ENCODE measurements at regions not wholly inside any gene's neighbourhood (a gene's known extent, or its start where the extent isn't known, plus 50 kb on each side); places are given as distances from the start of the nearest gene placed in this dataset.
"Not testable (repeated sequence)": the region's sequence is repeated elsewhere in the genome, so short reads cannot be mapped to it uniquely, and the experiment has no call there.

DNA sequence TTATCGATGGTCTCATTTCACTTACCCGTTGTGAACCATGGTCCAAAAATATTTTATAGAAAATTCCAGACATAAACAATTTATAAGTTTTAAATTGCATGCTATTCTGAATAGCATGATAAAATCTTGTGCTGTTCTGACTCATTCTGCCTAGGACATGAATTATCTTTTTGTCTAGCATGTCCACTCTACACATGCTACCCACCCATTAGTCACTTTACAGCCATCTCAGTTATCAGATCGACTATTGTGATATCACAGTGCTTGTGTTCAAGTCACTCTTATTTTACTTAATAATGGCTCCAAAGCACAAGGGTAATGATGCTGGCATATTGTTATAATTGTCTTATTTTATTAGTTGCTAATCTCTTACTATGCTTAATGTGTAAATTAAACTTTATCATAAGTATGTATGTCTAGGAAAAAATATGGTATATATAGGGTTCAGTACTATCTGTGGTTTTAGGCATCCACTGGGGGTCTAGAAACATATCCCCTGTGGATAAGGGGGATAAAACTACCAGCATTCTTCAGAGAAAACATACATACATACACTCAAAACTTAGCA lies 252.0 kb upstream of the HTR1E start:
- no peak for DNase-seq (ENCODE audit: low read depth, low spot score)
- in situ Hi-C loops (cut with HindIII; ENCODE audit: low pct_unique_long_range_greater_than_20kb, low sequenced_read_pairs) = no loop called here

DNA sequence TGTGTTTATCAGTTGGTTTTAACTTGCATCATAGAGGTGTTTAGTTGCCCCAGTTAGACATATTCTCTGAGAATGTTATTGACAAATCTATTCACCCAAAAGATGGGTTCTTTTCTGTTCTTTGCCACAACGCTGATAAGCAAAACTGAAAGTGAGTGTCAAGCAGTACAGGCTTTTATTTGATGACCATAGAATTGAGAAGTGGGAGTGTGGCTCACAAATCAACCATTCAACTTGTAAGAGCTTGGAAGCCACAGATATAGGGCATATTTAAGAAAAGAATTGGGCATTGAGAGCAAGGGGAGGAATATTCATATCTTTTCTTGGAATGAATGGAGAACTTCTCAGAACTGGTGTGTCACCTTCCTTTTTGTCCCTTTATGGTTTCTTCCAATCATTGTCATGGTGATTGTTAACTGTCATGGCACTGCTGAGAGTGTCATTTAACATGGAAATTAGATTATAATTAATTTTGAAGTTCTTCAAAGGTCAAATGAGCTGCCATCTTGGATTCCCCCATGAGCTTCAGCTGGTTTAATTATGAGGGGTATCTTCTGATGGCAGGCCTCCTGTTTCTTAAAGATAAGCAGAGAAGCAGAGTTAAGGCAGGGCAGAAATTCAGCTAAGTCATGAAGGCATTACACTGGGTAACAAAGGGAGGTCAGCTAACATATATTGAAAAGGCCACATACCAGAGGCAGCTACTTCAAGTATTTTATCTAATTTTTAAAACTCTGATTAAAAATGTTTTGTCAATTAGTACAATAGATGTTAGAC lies 254.0 kb upstream of the HTR1E start:
- no peak for DNase-seq (ENCODE audit: low read depth, low spot score)
- in situ Hi-C loops (cut with HindIII; ENCODE audit: low pct_unique_long_range_greater_than_20kb, low sequenced_read_pairs) = no loop called here

DNA sequence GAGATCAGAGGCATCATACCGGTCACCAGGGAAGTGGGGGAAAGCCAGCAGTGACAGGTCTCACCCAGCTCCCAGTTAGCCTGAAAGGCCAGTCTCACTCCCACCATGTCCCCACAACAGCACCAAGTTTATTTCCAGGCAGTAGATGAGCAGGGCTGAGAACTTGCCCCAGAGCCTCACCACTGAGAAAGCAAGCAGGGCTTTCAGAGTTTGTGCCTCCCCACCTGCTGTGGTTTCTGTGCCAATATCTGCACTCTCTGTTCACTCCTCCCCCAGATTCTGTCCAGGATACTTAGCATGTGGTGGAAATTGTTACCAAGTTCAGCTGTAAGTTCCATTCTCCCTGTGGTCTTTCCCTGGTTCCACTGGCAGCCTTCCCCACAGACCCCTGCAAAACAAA lies 255.0 kb upstream of the HTR1E start:
- no peak for DNase-seq (ENCODE audit: low read depth, low spot score)
- in situ Hi-C loops (cut with HindIII; ENCODE audit: low pct_unique_long_range_greater_than_20kb, low sequenced_read_pairs) = no loop called here

DNA sequence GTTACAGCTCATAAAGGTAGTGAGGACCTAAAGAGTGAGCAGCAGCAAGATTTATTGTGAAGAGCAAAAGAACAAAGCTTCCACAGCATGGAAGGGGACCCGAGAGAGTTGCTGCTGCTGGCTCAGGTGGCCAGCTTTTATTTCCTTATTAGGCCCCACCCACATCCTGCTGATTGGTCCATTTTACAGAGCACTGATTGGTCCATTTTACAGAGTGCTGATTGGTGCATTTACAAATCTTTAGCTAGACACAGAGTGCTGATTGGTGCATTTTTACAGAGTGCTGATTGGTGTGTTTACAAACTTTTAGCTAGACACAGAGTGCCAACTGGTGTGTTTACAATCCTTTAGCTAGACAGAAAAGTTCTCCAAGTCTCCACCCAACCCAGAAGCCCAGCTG lies 256.2 kb upstream of the HTR1E start:
- in situ Hi-C loops (cut with HindIII; ENCODE audit: low pct_unique_long_range_greater_than_20kb, low sequenced_read_pairs); DNase-seq (ENCODE audit: low read depth, low spot score): not testable (repeated sequence)

DNA sequence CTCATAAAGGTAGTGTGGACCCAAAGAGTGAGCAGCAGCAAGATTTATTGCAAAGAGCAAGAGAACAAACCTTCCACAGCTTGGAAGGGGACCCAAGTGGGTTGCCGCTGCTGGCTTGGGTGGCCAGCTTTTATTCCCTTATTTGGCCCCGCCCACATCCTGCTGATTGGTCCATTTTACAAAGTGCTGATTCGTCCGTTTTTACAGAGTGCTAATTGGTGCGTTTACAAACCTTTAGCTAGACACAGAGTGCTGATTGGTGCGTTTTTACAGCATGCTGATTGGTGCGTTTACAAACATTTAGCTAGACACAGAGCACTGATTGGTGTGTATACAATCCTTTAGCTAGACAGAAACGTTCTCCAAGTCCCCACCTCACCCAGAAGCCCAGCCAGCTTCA lies 265.2 kb upstream of the HTR1E start:
- in situ Hi-C loops (cut with HindIII; ENCODE audit: low pct_unique_long_range_greater_than_20kb, low sequenced_read_pairs); DNase-seq (ENCODE audit: low read depth, low spot score): not testable (repeated sequence)

DNA sequence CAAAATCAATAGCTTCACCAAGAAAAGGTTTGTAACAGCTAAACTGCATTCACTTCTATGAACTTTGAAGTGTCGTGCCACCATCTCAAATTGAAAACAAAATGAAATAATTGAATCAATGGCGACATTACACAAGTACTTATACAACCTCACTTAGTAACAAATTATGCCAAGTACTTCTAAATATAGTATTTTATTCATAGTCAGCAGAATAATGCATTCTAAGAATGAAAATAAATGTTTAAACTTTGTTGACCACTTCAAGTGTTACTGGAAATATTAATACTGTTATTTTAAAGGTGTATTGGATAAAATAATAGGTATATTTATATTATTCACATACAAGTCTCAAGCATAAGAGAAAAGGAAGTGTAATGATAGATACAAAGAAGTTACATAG lies 280.1 kb upstream of the HTR1E start:
- in situ Hi-C loops (cut with HindIII; ENCODE audit: low pct_unique_long_range_greater_than_20kb, low sequenced_read_pairs) = no loop called here
- no peak for DNase-seq (ENCODE audit: low read depth, low spot score)

DNA sequence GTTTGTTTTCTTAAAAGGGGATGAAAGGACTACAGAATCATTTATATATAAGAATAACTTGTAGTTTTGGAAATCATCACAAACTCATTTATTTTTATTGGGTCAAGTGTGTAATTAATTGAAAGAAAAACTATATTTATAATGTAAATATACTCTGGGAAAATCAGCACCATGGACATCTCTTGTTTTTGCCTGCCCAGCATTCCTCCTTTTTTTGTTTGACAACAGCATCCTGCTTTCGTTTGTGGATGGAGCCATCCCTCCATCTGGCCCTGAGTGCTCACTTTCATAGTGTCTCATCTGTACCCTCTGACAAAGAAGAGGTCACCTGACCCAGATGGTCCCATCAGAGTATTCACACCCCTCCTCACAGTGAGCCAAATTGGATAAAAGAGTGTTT lies 308.2 kb upstream of the HTR1E start:
- in situ Hi-C loops (cut with HindIII; ENCODE audit: low pct_unique_long_range_greater_than_20kb, low sequenced_read_pairs) = no loop called here
- no peak for DNase-seq (ENCODE audit: low read depth, low spot score)

DNA sequence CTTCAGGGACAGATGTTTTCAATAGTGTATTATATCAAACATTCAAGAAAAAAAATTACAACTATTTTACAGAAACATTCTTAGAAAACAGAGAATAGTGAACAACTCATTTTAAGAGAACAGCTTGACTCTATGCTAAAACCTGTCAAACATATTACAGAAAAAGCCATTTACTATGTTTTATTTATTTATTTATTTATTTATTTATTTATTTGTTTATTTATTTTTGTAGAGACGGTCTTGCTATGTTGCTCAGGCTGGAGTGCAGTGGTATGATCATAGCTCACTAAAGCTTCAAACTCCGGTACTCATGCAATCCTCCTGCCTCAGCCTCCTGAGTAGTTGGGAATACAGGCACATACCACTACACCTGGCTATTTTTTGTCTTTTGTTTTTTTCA lies 317.9 kb upstream of the HTR1E start:
- in situ Hi-C loops (cut with HindIII; ENCODE audit: low pct_unique_long_range_greater_than_20kb, low sequenced_read_pairs) = no loop called here
- no peak for DNase-seq (ENCODE audit: low read depth, low spot score)

DNA sequence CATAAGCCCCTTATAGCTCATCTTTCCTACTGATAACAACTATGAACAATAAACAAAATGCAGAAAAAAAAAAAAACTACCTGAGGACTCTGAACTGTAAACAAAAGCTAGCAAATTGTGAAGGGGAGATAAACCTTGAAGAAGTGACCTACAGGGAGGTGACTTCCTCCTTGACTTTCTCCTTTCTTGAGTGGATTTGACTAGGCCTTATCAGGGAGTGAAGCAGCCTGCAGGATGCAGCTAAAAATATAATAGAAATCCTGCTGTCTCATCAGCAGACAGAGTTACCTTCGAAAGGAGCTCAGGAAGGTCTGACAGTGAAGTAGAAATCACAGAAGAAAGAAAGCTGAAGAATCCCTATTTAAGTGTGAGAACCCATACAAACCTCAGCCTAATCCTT lies 322.0 kb upstream of the HTR1E start:
- no peak for DNase-seq (ENCODE audit: low read depth, low spot score)
- in situ Hi-C loops (cut with HindIII; ENCODE audit: low pct_unique_long_range_greater_than_20kb, low sequenced_read_pairs) = no loop called here

DNA sequence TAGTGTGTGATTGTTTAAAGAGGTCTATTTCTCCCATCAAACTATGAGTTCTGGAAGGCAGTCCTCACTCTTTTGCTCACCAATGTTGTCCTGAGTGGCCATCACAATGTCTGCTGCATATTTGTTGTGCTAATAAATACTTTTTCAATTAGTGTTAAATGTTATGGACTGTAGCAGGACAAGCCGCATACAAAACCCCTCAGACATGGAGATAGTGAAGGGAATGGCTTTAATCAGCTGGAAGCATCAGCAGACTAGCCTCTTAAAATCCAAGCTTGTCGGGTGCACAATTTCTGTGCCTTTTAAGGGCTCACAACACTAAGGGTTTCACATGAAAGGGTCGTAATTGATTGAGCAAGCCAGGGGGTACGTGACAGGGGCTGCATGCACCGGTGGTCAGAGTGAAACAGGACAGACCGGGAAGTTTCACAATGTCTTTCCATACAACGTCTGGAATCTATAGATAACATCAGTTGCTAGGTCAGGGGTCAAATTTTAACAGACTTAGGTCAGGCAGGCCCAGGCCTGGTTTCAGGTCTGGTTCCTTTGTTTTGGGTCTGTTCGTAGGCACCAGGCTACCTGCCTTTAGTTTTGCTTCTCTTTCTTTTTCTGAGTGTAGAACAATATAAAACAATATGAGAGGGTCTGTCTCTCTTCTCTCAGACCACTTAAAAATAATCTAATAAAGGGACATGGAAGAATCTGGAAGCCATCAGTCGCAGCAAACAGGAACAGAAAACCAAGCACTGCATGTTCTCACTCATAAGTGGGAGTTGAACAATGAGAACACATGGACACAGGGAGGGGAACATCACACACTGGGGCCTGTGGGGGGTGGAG lies 327.6 kb upstream of the HTR1E start:
- in situ Hi-C loops (cut with HindIII; ENCODE audit: low pct_unique_long_range_greater_than_20kb, low sequenced_read_pairs) = no loop called here
- DNase-seq (ENCODE audit: low read depth, low spot score) = no peak

DNA sequence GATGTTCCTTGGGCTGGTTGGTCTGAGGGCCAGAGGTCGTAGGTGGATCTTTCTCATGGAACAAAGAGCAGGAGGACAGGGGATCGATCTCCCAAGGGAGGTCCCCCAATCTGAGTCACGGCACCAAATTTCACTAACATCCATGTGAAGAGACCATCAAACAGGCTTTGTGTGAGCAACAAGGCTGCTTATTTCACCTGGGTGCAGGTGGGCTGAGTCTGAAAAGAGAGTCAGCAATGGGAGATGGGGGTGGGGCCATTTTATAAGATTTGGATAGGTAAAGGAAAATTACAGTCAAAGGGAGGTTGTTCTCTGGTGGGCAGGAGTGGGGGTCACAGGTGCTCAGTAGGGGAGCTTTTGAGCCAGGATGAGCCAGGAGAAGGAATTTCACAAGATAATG lies 334.0 kb upstream of the HTR1E start:
- DNase-seq (ENCODE audit: low read depth, low spot score); in situ Hi-C loops (cut with HindIII; ENCODE audit: low pct_unique_long_range_greater_than_20kb, low sequenced_read_pairs): not testable (repeated sequence)

DNA sequence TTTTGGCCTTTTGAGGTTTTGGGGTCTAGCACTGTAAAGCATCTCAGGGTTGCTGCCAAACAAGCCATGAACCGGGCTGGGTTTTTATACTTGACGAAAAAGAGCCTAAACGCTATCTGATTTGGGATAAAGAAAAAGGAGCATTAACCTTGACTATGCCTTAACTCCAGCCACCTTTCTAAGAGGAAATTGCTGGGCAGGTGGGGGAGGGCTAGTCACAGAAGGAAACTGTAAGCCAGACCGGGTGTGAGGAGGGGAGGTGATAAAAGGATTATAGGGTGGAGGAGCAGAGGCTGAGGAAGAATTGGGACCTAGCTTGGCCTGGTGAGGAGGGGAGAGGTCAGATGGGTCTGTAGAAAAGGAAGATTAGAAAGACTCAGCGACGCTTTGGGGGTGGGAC lies 335.2 kb upstream of the HTR1E start:
- DNase-seq (ENCODE audit: low read depth, low spot score); in situ Hi-C loops (cut with HindIII; ENCODE audit: low pct_unique_long_range_greater_than_20kb, low sequenced_read_pairs): not testable (repeated sequence)

DNA sequence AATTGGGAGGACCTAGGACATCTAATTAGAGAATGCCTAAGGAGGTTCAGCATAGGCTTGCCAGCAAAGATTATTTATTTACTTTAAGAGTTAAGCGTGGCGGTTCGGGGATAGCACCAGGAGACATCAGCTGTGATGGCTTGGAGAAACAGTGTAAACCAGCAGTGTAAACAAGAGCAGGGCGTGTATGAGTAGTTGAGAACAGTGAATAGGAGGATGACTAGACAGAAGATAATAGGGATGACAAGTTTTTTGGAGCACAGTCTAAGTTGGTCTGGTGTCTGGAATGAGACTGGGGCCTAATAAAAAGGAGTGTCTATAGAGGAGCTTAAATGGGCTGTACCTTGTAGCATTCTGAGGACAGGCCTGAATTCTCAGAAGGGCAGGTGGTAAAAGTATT lies 338.4 kb upstream of the HTR1E start:
- DNase-seq (ENCODE audit: low read depth, low spot score); in situ Hi-C loops (cut with HindIII; ENCODE audit: low pct_unique_long_range_greater_than_20kb, low sequenced_read_pairs): not testable (repeated sequence)

DNA sequence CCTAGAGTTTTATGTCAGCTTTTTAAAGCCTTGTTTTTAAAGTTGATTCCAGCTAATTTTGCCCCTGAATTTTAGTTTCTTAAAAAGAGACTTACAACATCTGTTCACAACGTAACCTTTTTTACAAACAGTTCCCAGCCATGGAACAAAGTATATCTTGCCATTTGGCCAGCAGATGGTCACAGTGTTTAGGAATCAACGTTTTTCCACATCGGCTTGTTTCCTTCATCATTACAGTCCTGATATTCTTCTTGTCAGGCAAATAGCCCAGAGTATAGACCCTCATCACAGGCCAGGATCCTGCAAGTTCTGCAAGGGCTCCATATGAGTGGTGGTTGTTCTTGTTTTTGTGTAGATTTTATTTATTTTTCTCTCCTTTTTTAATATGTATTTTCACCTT lies 341.7 kb upstream of the HTR1E start:
- no peak for DNase-seq (ENCODE audit: low read depth, low spot score)
- in situ Hi-C loops (cut with HindIII; ENCODE audit: low pct_unique_long_range_greater_than_20kb, low sequenced_read_pairs) = no loop called here

DNA sequence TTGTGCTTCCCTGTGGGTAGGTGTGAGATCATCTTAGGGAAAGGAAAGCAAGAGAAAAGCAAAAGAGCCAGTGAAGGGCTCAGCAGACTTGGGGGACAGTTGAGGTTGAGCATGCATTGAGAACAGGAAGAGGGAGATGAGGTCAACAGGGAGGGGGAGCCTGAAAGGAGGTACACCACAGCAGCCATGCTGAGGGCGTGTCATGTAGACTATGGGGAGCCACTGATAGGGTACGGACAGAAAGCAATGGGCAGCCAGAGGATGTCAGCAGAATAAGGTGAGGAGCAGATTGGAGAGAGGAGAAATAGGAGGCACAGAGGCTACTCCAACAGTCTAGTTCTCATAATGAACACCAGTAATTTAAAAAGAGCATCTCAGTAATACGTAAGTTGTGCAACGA lies 351.1 kb upstream of the HTR1E start:
- DNase-seq (ENCODE audit: low read depth, low spot score) = no peak
- in situ Hi-C loops (cut with HindIII; ENCODE audit: low pct_unique_long_range_greater_than_20kb, low sequenced_read_pairs) = no loop called here

DNA sequence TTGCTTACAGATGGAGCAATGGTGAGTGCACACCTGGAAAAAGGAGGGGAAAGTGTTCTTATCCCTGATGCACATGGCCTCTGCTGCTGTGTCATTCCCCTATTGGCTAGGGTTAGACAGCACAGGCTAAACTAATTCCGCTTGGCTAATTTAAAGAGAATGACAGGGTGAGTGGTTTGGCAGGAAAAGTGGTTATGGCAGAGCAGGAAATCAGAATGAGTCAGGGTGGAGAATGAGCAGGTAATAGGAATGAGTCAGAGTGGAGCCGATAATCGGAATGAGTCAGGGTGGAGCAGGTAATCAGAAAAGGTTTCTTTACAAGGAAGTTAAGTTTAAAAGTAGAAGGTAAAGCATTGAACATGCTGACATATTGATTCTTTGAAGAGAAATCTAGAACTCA lies 355.5 kb upstream of the HTR1E start:
- DNase-seq (ENCODE audit: low read depth, low spot score) = no peak
- in situ Hi-C loops (cut with HindIII; ENCODE audit: low pct_unique_long_range_greater_than_20kb, low sequenced_read_pairs) = no loop called here

DNA sequence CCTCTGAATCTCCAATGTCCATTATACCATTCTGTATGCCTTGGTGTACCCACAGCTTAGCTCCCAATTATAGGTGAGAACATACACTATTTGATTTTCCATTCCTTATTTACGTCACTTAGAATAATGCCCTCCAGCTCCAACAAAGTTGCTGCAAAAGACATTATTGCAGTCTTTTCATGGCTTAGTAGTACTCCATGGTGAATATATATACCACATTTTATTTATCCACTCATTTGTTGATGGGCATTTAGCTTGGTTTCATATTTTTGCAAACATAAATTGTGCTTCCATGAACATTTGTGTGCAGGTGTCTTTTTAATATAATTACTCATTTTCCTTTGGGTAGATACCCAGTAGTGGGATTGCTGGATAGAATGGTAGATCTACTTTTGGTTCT lies 374.1 kb upstream of the HTR1E start:
- no peak for DNase-seq (ENCODE audit: low read depth, low spot score)
- in situ Hi-C loops (cut with HindIII; ENCODE audit: low pct_unique_long_range_greater_than_20kb, low sequenced_read_pairs) = no loop called here

DNA sequence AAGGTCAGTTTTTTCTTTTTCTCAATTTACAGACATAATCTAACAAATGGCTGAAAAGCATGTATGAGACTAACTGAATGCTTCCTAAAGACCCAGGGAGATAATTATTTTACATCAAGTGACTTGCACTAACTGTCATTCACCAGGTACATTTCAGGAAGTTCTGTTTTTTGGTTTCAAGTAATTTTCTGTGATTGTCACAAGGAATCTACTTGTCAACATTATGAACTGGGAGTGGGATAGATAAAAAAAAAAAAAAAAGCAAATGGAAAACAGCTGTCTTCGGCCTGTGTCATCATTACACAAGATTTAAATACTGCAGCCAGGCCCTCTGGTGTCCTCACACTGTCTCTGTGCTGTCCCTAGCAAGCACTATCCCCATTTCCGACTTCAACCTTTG lies 379.0 kb upstream of the HTR1E start:
- in situ Hi-C loops (cut with HindIII; ENCODE audit: low pct_unique_long_range_greater_than_20kb, low sequenced_read_pairs) = no loop called here
- no peak for DNase-seq (ENCODE audit: low read depth, low spot score)
